SK-N-SH (cell line): ENCODE measurements at regions not wholly inside any gene's neighbourhood (a gene's known extent, or its start where the extent isn't known, plus 50 kb on each side); places are given as distances from the start of the nearest gene placed in this dataset.

Experiments
- CTCF ChIA-PET: fragments of 300-600, 350-600 bp; formaldehyde crosslinking; extraction: SDS; loops from one replicate; lab custom pipeline; 2021; lab: Yijun Ruan, JAX
- POLR2A ChIA-PET: fragments of 350-600 bp; sonication (Branson Sonifier 250); formaldehyde crosslinking; extraction: SDS; loops from one replicate; lab custom pipeline; 2020; ENCODE audit warnings: antibody characterized with exemption, inconsistent platforms; lab: Yijun Ruan, JAX
- DNase-seq: peaks from one replicate; pipeline ENCODE4 v3.0.0; 2012
- H2AFZ ChIP-seq: fragments of 200-600 bp; sonication (generic); 2 replicates; pipeline ENCODE4 v1.8.1; 2016; ENCODE audit warnings: antibody characterized with exemption, mild to moderate bottlenecking, low read depth
- H3F3A ChIP-seq: fragments of 200-600 bp; sonication (generic); replicated peaks from 2 replicates; pipeline ENCODE3; 2016; ENCODE audit warnings: antibody characterized with exemption, mild to moderate bottlenecking; ENCODE audit not compliant: insufficient read depth
- H3K27ac ChIP-seq, 2 experiments: fragments of 200-500 bp in 1 of 2; fragments of 200-600 bp in 1 of 2; sonication (Bioruptor generic) in 1 of 2; sonication (generic), shearing (Covaris generic) in 1 of 2; 2 replicates each; pipeline versions ENCODE4 v1.5.1 to v1.6.1; 2014 to 2016; ENCODE audit warnings: low read depth in 2 of 2, inconsistent platforms in 1 of 2, low read length in 1 of 2, mild to moderate bottlenecking in 1 of 2, mixed read lengths in 1 of 2
- H3K27me3 ChIP-seq: fragments of 200-600 bp; sonication (generic), shearing (Covaris generic); 2 replicates; pipeline ENCODE4 v1.6.1; 2016; ENCODE audit warnings: mixed run types; ENCODE audit not compliant: insufficient read depth
- H3K36me3 ChIP-seq, 2 experiments: fragments of 200-500 bp in 1 of 2; fragments of 200-600 bp in 1 of 2; sonication (Bioruptor generic) in 1 of 2; sonication (generic) in 1 of 2; replicated peaks in 1 of 2; 2 replicates each; pipeline versions ENCODE3 to v1.5.1; 2014 to 2016; ENCODE audit warnings: low read length in 1 of 2, mild to moderate bottlenecking in 1 of 2; ENCODE audit not compliant: insufficient read depth in 2 of 2, control insufficient read depth in 1 of 2
- H3K4me1 ChIP-seq, 2 experiments: fragments of 200-500 bp in 1 of 2; fragments of 200-600 bp in 1 of 2; sonication (Bioruptor generic) in 1 of 2; sonication (generic), shearing (Covaris generic) in 1 of 2; 2 replicates each; pipeline versions ENCODE4 v1.5.1 to v1.6.1; 2014 to 2016; ENCODE audit warnings: low read depth in 1 of 2, low read length in 1 of 2, mixed run types in 1 of 2; ENCODE audit not compliant: insufficient read depth in 2 of 2, control insufficient read depth in 1 of 2
- H3K4me2 ChIP-seq: fragments of 200-600 bp; sonication (generic), shearing (Covaris generic); 2 replicates; pipeline ENCODE4 v1.6.1; 2017; ENCODE audit warnings: mixed run types
- H3K4me3 ChIP-seq, 2 experiments: fragments of 200-500 bp in 1 of 2; fragments of 200-600 bp in 1 of 2; sonication (Bioruptor generic) in 1 of 2; sonication (generic), shearing (Covaris generic) in 1 of 2; 2 replicates each; pipeline versions ENCODE4 v1.5.1 to v1.8.1; 2014 to 2016; ENCODE audit warnings: low read depth in 2 of 2, inconsistent platforms in 1 of 2, low read length in 1 of 2, mild to moderate bottlenecking in 1 of 2, mixed read lengths in 1 of 2, moderate library complexity in 1 of 2
- H3K79me2 ChIP-seq: fragments of 200-600 bp; sonication (generic); 2 replicates; pipeline ENCODE4 v1.8.1; 2017; ENCODE audit warnings: mild to moderate bottlenecking; ENCODE audit not compliant: insufficient read depth
- H3K9ac ChIP-seq: fragments of 200-600 bp; sonication (generic); 2 replicates; pipeline ENCODE4 v1.6.1; 2017; ENCODE audit warnings: mixed run types
- H3K9me2 ChIP-seq: fragments of 200-600 bp; sonication (generic); 2 replicates; pipeline ENCODE4 v1.6.1; 2017; ENCODE audit warnings: mixed run types
- H3K9me3 ChIP-seq: fragments of 200-600 bp; sonication (generic); 2 replicates; pipeline ENCODE4 v1.6.1; 2017; ENCODE audit warnings: mixed run types, mild to moderate bottlenecking, moderate library complexity
- H4K20me1 ChIP-seq: fragments of 200-600 bp; sonication (generic); 2 replicates; pipeline ENCODE4 v1.6.1; 2017; ENCODE audit warnings: mild to moderate bottlenecking, mixed run types; ENCODE audit not compliant: insufficient read depth
- CHD2 ChIP-seq: fragments of 150-350 bp; IDR thresholded peaks from 2 replicates; pipeline ENCODE4 v1.6.1; 2018; ENCODE audit warnings: low read length; ENCODE audit not compliant: partially characterized antibody
- EP300 ChIP-seq, 2 experiments: IDR thresholded peaks; 2 replicates each; pipeline versions ENCODE4 v1.4.0 to v1.6.1; 2012; ENCODE audit warnings: borderline replicate concordance in 1 of 2, low read depth in 1 of 2, low read length in 1 of 2
- EZH2phosphoT487 ChIP-seq: fragments of 200-600 bp; sonication (generic); IDR thresholded peaks from 2 replicates; pipeline ENCODE4 v1.6.1; 2017; ENCODE audit warnings: low read depth, mixed run types, mild to moderate bottlenecking, antibody characterized with exemption, moderate library complexity, borderline replicate concordance
- FOSL2 ChIP-seq: IDR thresholded peaks from 2 replicates; pipeline ENCODE4 v1.4.0; 2012; ENCODE audit warnings: low read depth, mild to moderate bottlenecking, moderate library complexity, borderline replicate concordance
- FOXJ3 ChIP-seq: sonication (generic); formaldehyde crosslinking; IDR thresholded peaks from 2 replicates; pipeline ENCODE4 v1.5.1; 2020; ENCODE audit warnings: mild to moderate bottlenecking, missing genetic modification reagents
- FOXM1 ChIP-seq: IDR thresholded peaks from 2 replicates; pipeline ENCODE4 v1.4.0; 2012; ENCODE audit warnings: low read depth, mild to moderate bottlenecking
- GABPA ChIP-seq: IDR thresholded peaks from 2 replicates; pipeline ENCODE4 v1.4.0; 2012; ENCODE audit warnings: low read depth, mild to moderate bottlenecking
- GATA2 ChIP-seq: sonication (generic); formaldehyde crosslinking; IDR thresholded peaks from 2 replicates; pipeline ENCODE4 v1.5.0; 2020; ENCODE audit warnings: mild to moderate bottlenecking, missing genetic modification reagents
- MEF2A ChIP-seq: IDR thresholded peaks from 2 replicates; pipeline ENCODE4 v1.4.0; 2012; ENCODE audit warnings: low read depth, borderline replicate concordance
- MXI1 ChIP-seq: IDR thresholded peaks from 2 replicates; pipeline ENCODE4 v1.6.1; 2012; ENCODE audit warnings: mild to moderate bottlenecking, low read depth, low read length, improper control_type of control experiment
- POLR2AphosphoS5 ChIP-seq: IDR thresholded peaks from 2 replicates; pipeline ENCODE4 v1.6.1; 2012; ENCODE audit warnings: low read depth, low read length
- RAD21 ChIP-seq: IDR thresholded peaks from 2 replicates; pipeline ENCODE4 v1.6.1; 2012; ENCODE audit warnings: mild to moderate bottlenecking, low read length
- RCOR1 ChIP-seq: fragments of 150-350 bp; IDR thresholded peaks from 2 replicates; pipeline ENCODE4 v1.6.1; 2017; ENCODE audit warnings: antibody characterized with exemption, low read length
- RXRA ChIP-seq: IDR thresholded peaks from 2 replicates; pipeline ENCODE4 v1.4.0; 2012; ENCODE audit warnings: low read depth, mild to moderate bottlenecking, borderline replicate concordance
- SIN3A ChIP-seq: IDR thresholded peaks from 2 replicates; pipeline ENCODE4 v1.6.1; 2012; ENCODE audit warnings: low read depth, mild to moderate bottlenecking, low read length, moderate library complexity, borderline replicate concordance
- WGBS: methylation state at CpG from one replicate; pipeline ENCODE4 v1.1.6; 2017; ENCODE audit warnings: low lambda C conversion rate; 5-methylcytosine and 5-hydroxymethylcytosine counted together
- TF ChIP-seq, protein P1 (sequence below): IDR thresholded peaks from 2 replicates; pipeline ENCODE4 v1.4.0; 2012; ENCODE audit warnings: low read depth
- TF ChIP-seq, protein P2 (sequence below): fragments of 150-350 bp; IDR thresholded peaks from 2 replicates; pipeline ENCODE4 v1.6.1; 2016; ENCODE audit warnings: mild to moderate bottlenecking, low read depth, low read length
- TF ChIP-seq, protein P3 (sequence below): IDR thresholded peaks from 2 replicates; pipeline ENCODE4 v1.4.0; 2012; ENCODE audit warnings: low read depth, borderline replicate concordance
- TF ChIP-seq, protein P4 (sequence below): IDR thresholded peaks from 2 replicates; pipeline ENCODE4 v1.4.0; 2012; ENCODE audit warnings: low read depth, borderline replicate concordance
- TF ChIP-seq, protein P5 (sequence below): fragments of 200-600 bp; sonication (generic); IDR thresholded peaks from 2 replicates; pipeline ENCODE4 v1.6.1; 2017; ENCODE audit warnings: antibody characterized with exemption, mild to moderate bottlenecking, moderate library complexity
- TF ChIP-seq, protein P6 (sequence below): fragments of 150-350 bp; IDR thresholded peaks from 2 replicates; pipeline ENCODE4 v1.6.1; 2017; ENCODE audit warnings: antibody characterized with exemption, low read length, low read depth, borderline replicate concordance

DNA sequence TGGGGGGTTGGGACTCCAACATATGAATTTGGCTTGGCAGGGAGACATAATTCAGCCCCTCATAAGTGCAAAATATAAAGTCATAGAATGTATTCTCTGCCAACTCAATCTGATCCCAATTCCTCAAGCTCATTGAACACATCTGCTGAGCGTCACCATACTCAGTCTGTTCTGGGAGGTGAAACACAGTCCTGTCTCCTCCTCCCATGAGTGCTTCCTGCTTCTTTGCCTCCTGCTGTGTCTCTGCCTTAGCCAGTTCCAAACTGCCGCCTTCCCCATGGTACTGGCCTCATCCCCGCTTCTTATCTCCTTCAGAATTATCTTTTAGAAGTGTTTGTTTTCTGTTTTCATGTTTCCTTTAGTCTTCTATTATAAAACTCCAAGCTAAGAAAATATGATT lies 365.5 kb downstream of the TNS3 start:
- CTCF ChIA-PET, result no interaction called here
- no peak for DNase-seq
- H3K9ac ChIP-seq, result no peak overlapping the region
- TF ChIP-seq FOXJ3 (no peak), RXRA (no peak), SIN3A (no peak), POLR2AphosphoS5 (no peak), CHD2 (no peak), MXI1 (no peak), GATA2 (no peak)
- TF ChIP-seq, protein P1, sequence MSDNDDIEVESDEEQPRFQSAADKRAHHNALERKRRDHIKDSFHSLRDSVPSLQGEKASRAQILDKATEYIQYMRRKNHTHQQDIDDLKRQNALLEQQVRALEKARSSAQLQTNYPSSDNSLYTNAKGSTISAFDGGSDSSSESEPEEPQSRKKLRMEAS, result no peak
- TF ChIP-seq, protein P2, sequence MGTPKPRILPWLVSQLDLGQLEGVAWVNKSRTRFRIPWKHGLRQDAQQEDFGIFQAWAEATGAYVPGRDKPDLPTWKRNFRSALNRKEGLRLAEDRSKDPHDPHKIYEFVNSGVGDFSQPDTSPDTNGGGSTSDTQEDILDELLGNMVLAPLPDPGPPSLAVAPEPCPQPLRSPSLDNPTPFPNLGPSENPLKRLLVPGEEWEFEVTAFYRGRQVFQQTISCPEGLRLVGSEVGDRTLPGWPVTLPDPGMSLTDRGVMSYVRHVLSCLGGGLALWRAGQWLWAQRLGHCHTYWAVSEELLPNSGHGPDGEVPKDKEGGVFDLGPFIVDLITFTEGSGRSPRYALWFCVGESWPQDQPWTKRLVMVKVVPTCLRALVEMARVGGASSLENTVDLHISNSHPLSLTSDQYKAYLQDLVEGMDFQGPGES, result no peak
- TF ChIP-seq, protein P3, sequence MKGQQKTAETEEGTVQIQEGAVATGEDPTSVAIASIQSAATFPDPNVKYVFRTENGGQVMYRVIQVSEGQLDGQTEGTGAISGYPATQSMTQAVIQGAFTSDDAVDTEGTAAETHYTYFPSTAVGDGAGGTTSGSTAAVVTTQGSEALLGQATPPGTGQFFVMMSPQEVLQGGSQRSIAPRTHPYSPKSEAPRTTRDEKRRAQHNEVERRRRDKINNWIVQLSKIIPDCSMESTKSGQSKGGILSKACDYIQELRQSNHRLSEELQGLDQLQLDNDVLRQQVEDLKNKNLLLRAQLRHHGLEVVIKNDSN, result no peak
- TF ChIP-seq, protein P4, sequence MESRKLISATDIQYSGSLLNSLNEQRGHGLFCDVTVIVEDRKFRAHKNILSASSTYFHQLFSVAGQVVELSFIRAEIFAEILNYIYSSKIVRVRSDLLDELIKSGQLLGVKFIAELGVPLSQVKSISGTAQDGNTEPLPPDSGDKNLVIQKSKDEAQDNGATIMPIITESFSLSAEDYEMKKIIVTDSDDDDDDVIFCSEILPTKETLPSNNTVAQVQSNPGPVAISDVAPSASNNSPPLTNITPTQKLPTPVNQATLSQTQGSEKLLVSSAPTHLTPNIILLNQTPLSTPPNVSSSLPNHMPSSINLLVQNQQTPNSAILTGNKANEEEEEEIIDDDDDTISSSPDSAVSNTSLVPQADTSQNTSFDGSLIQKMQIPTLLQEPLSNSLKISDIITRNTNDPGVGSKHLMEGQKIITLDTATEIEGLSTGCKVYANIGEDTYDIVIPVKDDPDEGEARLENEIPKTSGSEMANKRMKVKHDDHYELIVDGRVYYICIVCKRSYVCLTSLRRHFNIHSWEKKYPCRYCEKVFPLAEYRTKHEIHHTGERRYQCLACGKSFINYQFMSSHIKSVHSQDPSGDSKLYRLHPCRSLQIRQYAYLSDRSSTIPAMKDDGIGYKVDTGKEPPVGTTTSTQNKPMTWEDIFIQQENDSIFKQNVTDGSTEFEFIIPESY, result no peak
- H3K4me3 ChIP-seq, result no peak overlapping the region
- H3F3A ChIP-seq, result no peaks in the 10 kb centered on the region
- H3K4me1 ChIP-seq, result no peaks in the 10 kb centered on the region
- POLR2A ChIA-PET, result no interaction called here
- no peaks in the 10 kb centered on the region for H3K79me2 ChIP-seq
- no peaks in the 10 kb centered on the region for H3K9me2 ChIP-seq
- no peak overlapping the region for H2AFZ ChIP-seq
- H3K27ac ChIP-seq, result no peak overlapping the region
- H3K9me3 ChIP-seq, result no peaks in the 10 kb centered on the region
- 79% methylated on average over 3 of the region's 3 CpGs for WGBS
- H3K4me2 ChIP-seq, result no peak overlapping the region
- H4K20me1 ChIP-seq, result no peaks in the 10 kb centered on the region
- H3K27me3 ChIP-seq, result peaks cover 1% of the 10 kb centered on the region; the same call in 1 of the 2 replicates
- H3K36me3 ChIP-seq, result no peaks in the 10 kb centered on the region

DNA sequence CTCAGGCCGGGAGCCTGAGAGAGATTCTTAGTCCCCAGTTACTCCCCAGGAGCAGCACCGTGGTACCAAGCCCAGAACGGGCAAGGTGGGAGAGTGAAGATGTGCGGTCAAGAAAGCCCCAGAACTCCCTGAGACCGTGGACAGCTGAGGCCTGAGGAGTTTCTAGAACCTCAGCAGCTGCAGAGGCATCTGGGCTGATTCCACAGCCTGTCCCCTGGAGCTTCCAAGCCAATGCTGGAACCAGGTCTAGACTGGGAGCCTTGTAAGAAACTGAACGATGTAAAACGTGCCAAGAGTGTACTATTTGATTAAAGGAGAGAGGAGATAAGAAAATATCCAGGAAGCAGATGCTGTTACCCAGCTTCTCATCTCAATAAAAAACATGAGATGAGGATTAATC lies 366.3 kb downstream of the TNS3 start:
- Histone ChIP-seq H4K20me1 (no peaks in the 10 kb centered on the region), H3K4me1 (no peaks in the 10 kb centered on the region), H3K79me2 (no peaks in the 10 kb centered on the region), H2AFZ (no peak overlapping the region), H3K4me2 (no peak overlapping the region), H3F3A (no peaks in the 10 kb centered on the region), H3K4me3 (no peak overlapping the region), H3K9ac (no peak overlapping the region), H3K36me3 (no peaks in the 10 kb centered on the region), H3K27me3 (peaks cover 5% of the 10 kb centered on the region; the same call in 1 of the 2 replicates), H3K9me2 (no peaks in the 10 kb centered on the region), H3K9me3 (no peaks in the 10 kb centered on the region), H3K27ac (no peak overlapping the region)
- ChIA-PET CTCF (no interaction called here), POLR2A (no interaction called here)
- DNase-seq, result no peak
- 51% methylated on average over 7 of the region's 7 CpGs for WGBS
- TF ChIP-seq GABPA, result no peak
- TF ChIP-seq, protein P5, sequence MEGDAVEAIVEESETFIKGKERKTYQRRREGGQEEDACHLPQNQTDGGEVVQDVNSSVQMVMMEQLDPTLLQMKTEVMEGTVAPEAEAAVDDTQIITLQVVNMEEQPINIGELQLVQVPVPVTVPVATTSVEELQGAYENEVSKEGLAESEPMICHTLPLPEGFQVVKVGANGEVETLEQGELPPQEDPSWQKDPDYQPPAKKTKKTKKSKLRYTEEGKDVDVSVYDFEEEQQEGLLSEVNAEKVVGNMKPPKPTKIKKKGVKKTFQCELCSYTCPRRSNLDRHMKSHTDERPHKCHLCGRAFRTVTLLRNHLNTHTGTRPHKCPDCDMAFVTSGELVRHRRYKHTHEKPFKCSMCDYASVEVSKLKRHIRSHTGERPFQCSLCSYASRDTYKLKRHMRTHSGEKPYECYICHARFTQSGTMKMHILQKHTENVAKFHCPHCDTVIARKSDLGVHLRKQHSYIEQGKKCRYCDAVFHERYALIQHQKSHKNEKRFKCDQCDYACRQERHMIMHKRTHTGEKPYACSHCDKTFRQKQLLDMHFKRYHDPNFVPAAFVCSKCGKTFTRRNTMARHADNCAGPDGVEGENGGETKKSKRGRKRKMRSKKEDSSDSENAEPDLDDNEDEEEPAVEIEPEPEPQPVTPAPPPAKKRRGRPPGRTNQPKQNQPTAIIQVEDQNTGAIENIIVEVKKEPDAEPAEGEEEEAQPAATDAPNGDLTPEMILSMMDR, result no peak
- no peak for TF ChIP-seq FOXJ3
- TF ChIP-seq FOXM1, result no peak
- no peak for TF ChIP-seq EZH2phosphoT487
- TF ChIP-seq, protein P3, result no peak
- TF ChIP-seq RCOR1, result no peak
- TF ChIP-seq, protein P6, sequence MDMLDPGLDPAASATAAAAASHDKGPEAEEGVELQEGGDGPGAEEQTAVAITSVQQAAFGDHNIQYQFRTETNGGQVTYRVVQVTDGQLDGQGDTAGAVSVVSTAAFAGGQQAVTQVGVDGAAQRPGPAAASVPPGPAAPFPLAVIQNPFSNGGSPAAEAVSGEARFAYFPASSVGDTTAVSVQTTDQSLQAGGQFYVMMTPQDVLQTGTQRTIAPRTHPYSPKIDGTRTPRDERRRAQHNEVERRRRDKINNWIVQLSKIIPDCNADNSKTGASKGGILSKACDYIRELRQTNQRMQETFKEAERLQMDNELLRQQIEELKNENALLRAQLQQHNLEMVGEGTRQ, result no peak
- no peak for TF ChIP-seq FOSL2
- no peak for TF ChIP-seq RAD21
- no peak for TF ChIP-seq EP300 (IDR thresholded peaks at IDR 0.05; ENCODE audit: borderline replicate concordance in 1 of 2, low read depth in 1 of 2, low read length in 1 of 2)
- no peak for TF ChIP-seq MEF2A
